Endothelial cell of umbilical vein (primary cell): ENCODE measurements at regions not wholly inside any gene's neighbourhood (a gene's known extent, or its start where the extent isn't known, plus 50 kb on each side); places are given as distances from the start of the nearest gene placed in this dataset.

ENCODE experiments used
- BruUV-seq: library from RNA; stranded (reverse); fragments of 400-500 nt; replicated peaks from 2 replicates; lab custom pipeline; 2021; lab: Mats Ljungman, UMichigan
- CTCF ChIA-PET: fragments of 300-600, 350-600 bp; sonication (Branson Sonifier 250); formaldehyde crosslinking; loops from one replicate; lab custom pipeline; 2021; ENCODE audit warnings: antibody characterized with exemption, inconsistent platforms; lab: Charles Lee
- POLR2A ChIA-PET: fragments of 300-600, 350-600 bp; sonication (Branson Sonifier 250); formaldehyde crosslinking; loops from one replicate; lab custom pipeline; 2021; ENCODE audit warnings: antibody characterized with exemption, inconsistent platforms; lab: Charles Lee
- DNase-seq: peaks from one replicate; pipeline ENCODE4 v3.0.0-alpha.2; 2011; ENCODE audit warnings: low read depth, low spot score
- FAIRE-seq: peaks from 2 replicates; lab custom pipeline; 2011; peaks lifted over from hg19 to GRCh38; lab: Jason Lieb, UNC
- H2AFZ ChIP-seq: 2 replicates; pipeline ENCODE4 v1.6.0; 2012; ENCODE audit warnings: low read depth, low read length, control low read depth, inconsistent platforms
- H3K27ac ChIP-seq: 2 replicates; pipeline ENCODE4 v1.5.1; 2011; ENCODE audit warnings: low read depth, mild to moderate bottlenecking, control low read depth, low read length, moderate library complexity; ENCODE audit not compliant: insufficient read depth
- H3K27me3 ChIP-seq, 2 experiments: 2 replicates each; pipeline versions ENCODE4 v1.6.0 to v1.6.1; 2011; ENCODE audit warnings: low read length in 2 of 2, mixed read lengths in 1 of 2; ENCODE audit not compliant: control insufficient read depth in 2 of 2, insufficient read depth in 2 of 2
- H3K36me3 ChIP-seq, 2 experiments: 2 replicates in 1 of 2; 3 replicates in 1 of 2; pipeline ENCODE4 v1.5.1; 2011; ENCODE audit warnings: low read length in 2 of 2, mild to moderate bottlenecking in 1 of 2, moderate library complexity in 1 of 2; ENCODE audit not compliant: control insufficient read depth in 2 of 2, insufficient read depth in 2 of 2; ENCODE audit errors: extremely low read depth in 1 of 2
- H3K4me1 ChIP-seq: 3 replicates; pipeline ENCODE4 v1.5.1; 2011; ENCODE audit warnings: mild to moderate bottlenecking, low read length; ENCODE audit not compliant: control insufficient read depth, insufficient read depth; ENCODE audit errors: extremely low read depth
- H3K4me2 ChIP-seq: 2 replicates; pipeline ENCODE4 v1.6.1; 2011; ENCODE audit warnings: low read length, control low read depth, mixed read lengths; ENCODE audit not compliant: insufficient read depth
- H3K4me3 ChIP-seq, 3 experiments: fragments of 200-600 bp in 1 of 3; sonication (generic), shearing (Covaris generic) in 1 of 3; replicated peaks in 1 of 3; 2 replicates each; pipeline ENCODE4 v1.5.1; 2011 to 2016; ENCODE audit warnings: control low read depth in 3 of 3, low read length in 3 of 3, mild to moderate bottlenecking in 2 of 3, inconsistent platforms in 1 of 3, low read depth in 1 of 3, moderate library complexity in 1 of 3; ENCODE audit not compliant: insufficient read depth in 1 of 3
- H3K79me2 ChIP-seq: 2 replicates; pipeline ENCODE4 v1.6.0; 2012; ENCODE audit warnings: low read length, inconsistent platforms; ENCODE audit not compliant: control insufficient read depth, insufficient read depth
- H3K9ac ChIP-seq: replicated peaks from 2 replicates; pipeline ENCODE3; 2011; ENCODE audit warnings: low read length, control low read depth; ENCODE audit not compliant: insufficient read depth; ENCODE audit errors: extremely low read depth
- H3K9me1 ChIP-seq: replicated peaks from 3 replicates; pipeline ENCODE4 v1.6.0; 2011; ENCODE audit warnings: mild to moderate bottlenecking, low read length; ENCODE audit not compliant: control insufficient read depth, insufficient read depth; ENCODE audit errors: extremely low read depth
- H3K9me3 ChIP-seq: replicated peaks from 2 replicates; pipeline ENCODE4 v1.5.1; 2012; ENCODE audit warnings: low read length, inconsistent platforms; ENCODE audit not compliant: control insufficient read depth, insufficient read depth
- H4K20me1 ChIP-seq: replicated peaks from 2 replicates; pipeline ENCODE3; 2011; ENCODE audit warnings: mild to moderate bottlenecking, low read length; ENCODE audit not compliant: control insufficient read depth, insufficient read depth; ENCODE audit errors: extremely low read depth
- CTCF ChIP-seq, 2 donors: IDR thresholded peaks; 1 replicate in 1 of 2; 2 replicates in 1 of 2; pipeline ENCODE4 v1.5.1; 2011; ENCODE audit warnings: low read length in 2 of 2, mild to moderate bottlenecking in 2 of 2, moderate library complexity in 2 of 2, control low read depth in 1 of 2, inconsistent platforms in 1 of 2, low read depth in 1 of 2; ENCODE audit not compliant: insufficient read depth in 1 of 2; ENCODE audit errors: extremely low read depth in 1 of 2
- FOS ChIP-seq: IDR thresholded peaks from 2 replicates; pipeline ENCODE4 v1.6.1; 2011; ENCODE audit warnings: mild to moderate bottlenecking, low read length, moderate library complexity, borderline replicate concordance; ENCODE audit not compliant: insufficient read depth
- MYC ChIP-seq: IDR thresholded peaks from one replicate; pipeline ENCODE4 v1.6.1; 2011; ENCODE audit warnings: mild to moderate bottlenecking, low read depth, low read length
- POLR2A ChIP-seq: IDR thresholded peaks from 2 replicates; pipeline ENCODE4 v1.6.1; 2012; ENCODE audit warnings: low read depth, mild to moderate bottlenecking, control low read depth, low read length
- POLR2AphosphoS5 ChIP-seq: IDR thresholded peaks from 2 replicates; pipeline ENCODE4 v1.6.1; 2012; ENCODE audit warnings: low read depth, mild to moderate bottlenecking, control low read depth, low read length, moderate library complexity; ENCODE audit not compliant: insufficient read depth
- dilution Hi-C: fragments of 300-500 bp; cut with MboI; formaldehyde crosslinking; loops from one replicate; pipeline ENCODE4 v1.15.0; 2019; ENCODE audit warnings: low sequenced_read_pairs; ENCODE audit not compliant: extremely low pct_ligation_motif_present
- intact Hi-C: fragments of 100-400 bp; cut with micrococcal nuclease; formaldehyde crosslinking; loops from one replicate; pipeline ENCODE4 v1.10.0; 2022

DNA sequence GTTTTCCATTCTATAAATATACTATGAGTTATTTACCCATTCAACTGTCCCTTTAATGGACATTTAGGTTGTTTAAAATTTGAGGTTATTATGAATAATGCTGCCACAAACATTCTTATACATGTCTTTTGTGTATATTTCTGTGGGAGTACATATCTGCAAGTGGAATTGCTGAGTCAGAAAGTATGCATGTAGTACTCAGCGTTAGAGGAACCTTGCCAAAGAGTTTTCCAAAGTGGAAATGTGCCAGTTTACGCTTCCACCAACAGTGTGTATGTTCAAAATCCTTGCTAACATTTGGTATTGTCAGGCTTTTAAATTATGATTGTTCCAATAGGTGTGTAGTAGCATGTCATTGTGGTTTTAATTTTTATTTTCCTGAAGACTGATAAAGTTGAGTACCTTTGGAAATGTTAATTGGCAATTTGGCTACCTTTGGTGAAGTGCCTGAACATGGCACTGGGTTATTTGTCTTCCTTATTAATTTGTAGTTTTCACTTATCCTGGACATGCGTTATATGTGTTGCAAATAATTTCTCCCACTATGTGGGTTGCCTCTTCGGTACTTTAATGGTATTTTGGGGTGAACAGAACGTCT lies 341.2 kb downstream of the CD83 start:
- no peak overlapping the region for H3K4me3 ChIP-seq
- H3K79me2 ChIP-seq: no peaks in the 10 kb centered on the region
- H3K9me3 ChIP-seq: no peaks in the 10 kb centered on the region
- H3K9ac ChIP-seq: no peak overlapping the region
- dilution Hi-C loops: no loop called here
- POLR2A ChIA-PET: no interaction called here
- CTCF ChIA-PET: no interaction called here
- FAIRE-seq (no peak), DNase-seq (no peak)
- H3K36me3 ChIP-seq: no peaks in the 10 kb centered on the region
- H3K4me2 ChIP-seq: no peak overlapping the region
- no peaks in the 10 kb centered on the region for H3K4me1 ChIP-seq
- no peak for TF ChIP-seq POLR2A
- BruUV-seq: no TSS peak
- H3K27me3 ChIP-seq: no peaks in the 10 kb centered on the region
- H3K27ac ChIP-seq: no peak overlapping the region
- no peaks in the 10 kb centered on the region for H3K9me1 ChIP-seq
- H2AFZ ChIP-seq: no peak overlapping the region
- intact Hi-C loops: no loop called here
- H4K20me1 ChIP-seq: no peaks in the 10 kb centered on the region

DNA sequence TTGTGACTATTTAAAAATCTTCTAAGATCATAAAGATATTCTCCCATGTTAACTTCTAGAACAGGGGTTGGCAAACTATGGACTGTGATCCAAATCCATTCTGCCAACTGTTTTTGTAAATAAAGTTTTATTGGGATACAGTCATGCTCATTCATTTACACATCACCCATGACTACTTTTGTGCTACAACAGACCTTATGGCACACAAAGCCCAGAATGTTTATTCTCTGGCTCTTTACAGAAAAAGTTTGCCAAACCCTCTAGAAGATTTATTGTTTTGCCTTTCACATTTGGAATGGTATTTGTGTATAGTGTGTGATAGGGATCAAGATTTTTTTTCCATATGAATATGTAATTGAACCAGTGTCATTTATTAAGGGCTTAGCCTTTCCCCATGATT lies 341.7 kb downstream of the CD83 start:
- dilution Hi-C loops (no loop called here), intact Hi-C loops (no loop called here)
- TF ChIP-seq FOS (no peak), POLR2AphosphoS5 (no peak), MYC (no peak), CTCF (IDR thresholded peaks at IDR 0.05; ENCODE audit: extremely low read depth in 1 of 2, insufficient read depth in 1 of 2, low read depth in 1 of 2, low read length in 2 of 2) (no peak), POLR2A (no peak)
- H4K20me1 ChIP-seq: no peaks in the 10 kb centered on the region
- DNase-seq (no peak), FAIRE-seq (no peak)
- no peaks in the 10 kb centered on the region for H3K79me2 ChIP-seq
- H3K9ac ChIP-seq: no peak overlapping the region
- no peak overlapping the region for H3K4me2 ChIP-seq
- H3K9me1 ChIP-seq: no peaks in the 10 kb centered on the region
- H3K36me3 ChIP-seq: no peaks in the 10 kb centered on the region
- ChIA-PET CTCF (no interaction called here), POLR2A (no interaction called here)
- H3K4me1 ChIP-seq: no peaks in the 10 kb centered on the region
- no TSS peak for BruUV-seq
- no peak overlapping the region for H3K4me3 ChIP-seq
- peaks cover 2% of the 10 kb centered on the region for H3K9me3 ChIP-seq
- H3K27ac ChIP-seq: no peak overlapping the region
- H2AFZ ChIP-seq: no peak overlapping the region
- H3K27me3 ChIP-seq: no peaks in the 10 kb centered on the region
